ENCODE measurements at regions not wholly inside any gene's neighbourhood (a gene's known extent, or its start where the extent isn't known, plus 50 kb on each side); places are given as distances from the start of the nearest gene placed in this dataset.

GRCh38 chr14:101227611-101228594 lies 324.4 kb upstream of the RTL1 start:
- no peaks in the 10 kb centered on the region for H3K9me1 ChIP-seq (replicated peaks; ENCODE audit: control insufficient read depth, extremely low read depth, insufficient read depth, low read length)
- no peaks in the 10 kb centered on the region for H4K20me1 ChIP-seq (replicated peaks; ENCODE audit: control insufficient read depth, extremely low read depth, insufficient read depth, low read length)
- intact Hi-C loops (cut with micrococcal nuclease): no loop called here
- ChIA-PET CTCF (no interaction called here), POLR2A (no interaction called here)
- H3K9me3 ChIP-seq (replicated peaks; ENCODE audit: control insufficient read depth, insufficient read depth, low read length): no peaks in the 10 kb centered on the region
- no peak overlapping the region for H3K9ac ChIP-seq (replicated peaks; ENCODE audit: extremely low read depth, insufficient read depth, low read length)
- H3K79me2 ChIP-seq (ENCODE audit: control insufficient read depth, insufficient read depth, low read length): no peaks in the 10 kb centered on the region
- H3K36me3 ChIP-seq (ENCODE audit: control insufficient read depth in 2 of 2, extremely low read depth in 1 of 2, insufficient read depth in 2 of 2, low read length in 2 of 2): no peaks in the 10 kb centered on the region
- H3K27ac ChIP-seq (ENCODE audit: insufficient read depth, low read depth, low read length): no peak overlapping the region
- BruUV-seq (replicated peaks): no TSS peak
- H3K4me2 ChIP-seq (ENCODE audit: insufficient read depth, low read length): no peak overlapping the region
- TF ChIP-seq MYC (IDR thresholded peaks at IDR 0.05; ENCODE audit: low read depth, low read length) (no peak), POLR2AphosphoS5 (IDR thresholded peaks at IDR 0.05; ENCODE audit: insufficient read depth, low read depth, low read length) (no peak), POLR2A (IDR thresholded peaks at IDR 0.05; ENCODE audit: low read depth, low read length) (no peak), MAX (IDR thresholded peaks at IDR 0.05; ENCODE audit: insufficient read depth, insufficient read length) (no peak), JUN (IDR thresholded peaks at IDR 0.05; ENCODE audit: borderline replicate concordance, insufficient read depth, insufficient read length, low read depth) (no peak), CTCF (IDR thresholded peaks at IDR 0.05; ENCODE audit: extremely low read depth in 1 of 2, insufficient read depth in 1 of 2, low read depth in 1 of 2, low read length in 2 of 2) (no peak), FOS (IDR thresholded peaks at IDR 0.05; ENCODE audit: borderline replicate concordance, insufficient read depth, low read length) (no peak), GATA2 (IDR thresholded peaks at IDR 0.05; ENCODE audit: insufficient read depth, insufficient read length, low read depth, low read length) (no peak), EZH2 (IDR thresholded peaks at IDR 0.05; ENCODE audit: borderline replicate concordance, low read depth, low read length, severe bottlenecking) (no peak)
- peaks cover 0 to 2% of the 10 kb centered on the region in 2 experiments for H3K27me3 ChIP-seq (ENCODE audit: control insufficient read depth in 2 of 2, insufficient read depth in 2 of 2, low read length in 2 of 2)
- no peaks in the 10 kb centered on the region for H3K4me1 ChIP-seq (ENCODE audit: control insufficient read depth, extremely low read depth, insufficient read depth, low read length)
- no peak overlapping the region for H3K4me3 ChIP-seq (replicated peaks in 1 of 3; ENCODE audit: insufficient read depth in 1 of 3, low read depth in 1 of 3, low read length in 3 of 3)
- no peak for FAIRE-seq
- no peak for DNase-seq (ENCODE audit: low read depth, low spot score)
- dilution Hi-C loops (cut with MboI; ENCODE audit: extremely low pct_ligation_motif_present, low sequenced_read_pairs): no loop called here
- no peak overlapping the region for H2AFZ ChIP-seq (ENCODE audit: low read depth, low read length)

Data from endothelial cell of umbilical vein (primary cell).